HG03558 (cell line): ENCODE measurements at regions not wholly inside any gene's neighbourhood (a gene's known extent, or its start where the extent isn't known, plus 50 kb on each side); places are given as distances from the start of the nearest gene placed in this dataset.

ENCODE experiments used
- ATAC-seq: cut with Tn5 transposase; IDR thresholded peaks from one replicate; pipeline ENCODE4 v1.9.1; 2021; ENCODE audit warnings: moderate number of reproducible peaks; ENCODE audit not compliant: unreplicated experiment; ENCODE audit errors: extremely low read depth

DNA sequence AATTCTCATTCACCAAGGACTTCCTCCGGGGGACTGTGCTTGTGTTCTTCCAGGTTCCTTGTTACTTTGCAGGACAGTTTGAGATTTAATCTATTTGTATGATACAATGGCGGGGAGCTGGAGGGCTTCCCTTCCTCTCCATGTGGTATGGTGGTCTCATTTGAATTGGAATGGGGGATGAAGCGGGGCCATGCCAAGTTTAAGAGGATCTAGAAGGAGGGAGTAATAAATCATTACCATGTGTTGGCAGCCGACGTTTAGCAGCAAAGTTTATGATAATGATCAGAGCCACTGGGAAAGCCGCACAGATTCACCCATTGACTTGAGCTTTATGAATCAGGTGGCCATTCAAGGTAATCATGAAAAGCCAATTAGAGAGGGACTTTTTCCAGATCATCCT lies 355.1 kb upstream of the MGMT start:
- no peak for ATAC-seq

DNA sequence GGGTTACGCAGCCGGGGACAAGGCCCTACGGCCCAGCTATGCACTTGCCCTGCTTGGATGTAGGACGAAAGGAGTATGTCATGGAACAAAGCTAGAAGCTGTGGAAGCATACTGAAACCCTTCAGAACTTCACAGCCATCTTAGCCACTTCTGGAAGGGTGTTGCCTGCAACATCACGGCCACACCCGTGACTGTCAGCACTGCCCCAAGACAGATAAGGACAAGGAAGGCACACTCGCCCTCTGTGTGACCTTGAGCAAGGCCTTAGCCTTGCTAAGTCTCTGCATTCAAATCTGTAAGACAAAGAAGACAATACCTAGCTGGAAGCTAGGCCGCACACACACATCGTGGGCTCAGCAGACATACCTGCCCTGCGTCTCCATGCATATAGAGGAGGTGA lies 352.5 kb upstream of the MGMT start:
- ATAC-seq: no peak

DNA sequence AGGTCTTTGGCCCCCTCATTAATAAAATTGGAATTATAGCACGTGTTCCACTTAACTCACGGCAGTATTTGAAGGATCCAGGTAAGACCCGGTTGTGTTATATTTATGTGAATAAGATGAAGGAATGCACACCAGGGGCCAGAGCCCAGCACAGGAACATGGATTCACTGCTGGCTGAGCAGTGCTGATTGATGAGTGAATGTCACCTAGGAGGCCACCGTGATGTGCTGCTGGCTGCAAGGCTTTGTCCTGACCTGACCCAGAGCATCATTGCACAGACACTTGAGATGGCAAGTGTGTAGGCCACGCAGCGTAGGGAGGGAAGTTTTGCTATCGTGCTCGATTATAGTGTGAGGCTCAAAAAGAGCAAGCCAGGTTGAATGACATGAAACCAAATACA lies 350.7 kb upstream of the MGMT start:
- no peak for ATAC-seq

DNA sequence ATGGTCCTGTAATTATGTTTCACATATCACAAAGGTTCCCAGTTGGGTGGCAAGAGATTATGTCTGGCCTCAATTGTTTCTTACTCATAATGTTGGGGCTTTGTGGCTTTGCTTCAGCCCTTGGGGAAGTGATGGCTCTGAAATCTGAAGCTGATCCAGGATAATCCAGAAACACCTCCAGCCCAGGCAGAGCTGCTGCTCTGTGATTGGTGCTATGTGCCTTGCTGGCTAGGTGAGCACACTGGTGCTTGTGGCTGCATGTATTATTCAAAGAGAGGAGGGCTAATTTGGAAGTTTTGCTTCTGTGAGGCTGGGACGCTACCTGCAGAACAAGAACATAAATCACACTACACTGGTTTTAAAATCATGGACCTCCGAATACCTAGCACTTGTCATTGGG lies 346.6 kb upstream of the MGMT start:
- no peak for ATAC-seq

DNA sequence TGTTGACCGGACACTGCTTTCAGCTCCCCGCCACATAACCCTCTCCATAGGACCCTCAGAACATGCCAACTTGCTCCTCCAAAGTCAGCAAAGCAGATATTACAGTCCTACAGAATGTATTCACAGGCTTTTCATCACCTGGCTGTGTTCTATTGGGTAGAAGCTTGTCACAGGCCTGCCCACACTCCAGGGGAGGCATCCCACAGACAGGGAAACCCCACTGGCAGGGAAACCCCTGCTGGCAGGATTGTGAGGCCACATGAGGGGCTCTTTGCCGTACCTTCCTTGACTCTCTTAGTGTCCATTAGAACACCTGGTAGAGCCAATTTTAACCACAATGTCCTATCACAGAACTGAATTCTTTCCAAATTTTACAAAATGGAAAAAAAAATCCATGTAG lies 344.2 kb upstream of the MGMT start:
- ATAC-seq: no peak

DNA sequence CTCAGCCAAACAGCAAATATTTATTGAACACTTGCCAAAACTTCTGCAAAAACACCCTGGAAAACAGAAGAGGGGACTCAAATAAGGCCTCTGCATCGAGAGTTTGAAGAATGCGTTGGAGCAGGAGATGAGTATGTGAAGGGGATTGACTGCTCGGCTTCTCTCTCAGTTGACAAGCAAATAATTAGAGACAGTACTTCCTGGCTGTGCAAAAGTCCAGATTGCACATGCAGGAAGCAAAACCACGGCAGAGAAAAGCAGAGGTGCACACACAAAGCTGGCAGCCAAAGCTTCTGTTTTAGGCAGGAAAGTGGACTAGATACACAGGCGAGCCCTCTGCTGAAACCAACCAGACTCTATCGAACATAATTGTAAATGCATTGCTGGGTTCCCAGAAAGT lies 343.6 kb upstream of the MGMT start:
- ATAC-seq: no peak

DNA sequence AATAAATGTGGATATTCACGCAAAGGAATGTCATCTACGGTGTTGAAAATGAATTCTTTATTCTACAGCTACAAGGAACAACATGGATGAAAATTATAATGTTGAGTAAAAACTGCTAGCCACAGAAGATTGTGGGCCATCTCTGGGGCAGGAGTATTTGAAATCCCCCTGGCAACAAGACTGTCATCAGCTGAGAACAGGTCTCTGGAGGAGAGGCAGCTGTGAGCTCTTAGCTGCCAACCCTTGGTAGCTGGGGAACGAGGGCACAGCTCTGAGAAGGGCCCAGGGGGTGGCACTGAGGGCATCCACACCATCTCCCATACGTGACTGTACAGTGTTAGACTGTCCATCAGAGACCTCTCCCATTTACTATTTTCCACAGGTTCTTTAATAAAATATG lies 340.1 kb upstream of the MGMT start:
- ATAC-seq: no peak

DNA sequence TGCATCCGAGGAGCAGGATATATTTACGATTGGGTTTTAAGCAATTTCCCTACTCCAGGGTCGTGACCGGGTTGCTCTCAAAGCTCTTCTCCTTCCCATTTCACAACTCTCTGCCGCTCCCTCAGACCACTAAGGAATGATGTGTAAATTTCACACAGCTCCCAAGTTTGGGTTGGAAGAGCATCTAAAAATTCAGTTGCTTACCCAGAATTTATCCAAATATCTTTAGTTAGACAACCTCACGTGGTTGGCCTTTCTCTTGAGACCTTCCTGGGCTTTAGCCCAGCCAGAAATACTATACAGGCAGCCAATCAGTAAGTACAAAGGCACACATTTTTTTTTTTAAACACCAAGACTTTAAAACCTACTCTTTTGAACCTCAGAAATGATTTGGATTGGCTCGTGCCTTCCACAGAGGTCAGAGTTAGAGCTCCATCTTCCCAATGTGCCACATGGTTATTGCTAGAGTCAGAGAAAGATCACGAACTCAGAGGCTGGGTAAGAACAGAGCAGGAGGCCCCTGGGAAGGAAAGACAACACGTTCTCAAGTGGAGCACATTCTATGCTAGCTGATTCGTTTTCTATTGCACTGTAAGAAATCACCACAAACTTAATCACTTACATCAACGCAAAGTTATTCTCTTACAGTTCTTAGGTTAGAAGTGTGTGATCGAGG lies 335.4 kb upstream of the MGMT start:
- ATAC-seq: no peak

DNA sequence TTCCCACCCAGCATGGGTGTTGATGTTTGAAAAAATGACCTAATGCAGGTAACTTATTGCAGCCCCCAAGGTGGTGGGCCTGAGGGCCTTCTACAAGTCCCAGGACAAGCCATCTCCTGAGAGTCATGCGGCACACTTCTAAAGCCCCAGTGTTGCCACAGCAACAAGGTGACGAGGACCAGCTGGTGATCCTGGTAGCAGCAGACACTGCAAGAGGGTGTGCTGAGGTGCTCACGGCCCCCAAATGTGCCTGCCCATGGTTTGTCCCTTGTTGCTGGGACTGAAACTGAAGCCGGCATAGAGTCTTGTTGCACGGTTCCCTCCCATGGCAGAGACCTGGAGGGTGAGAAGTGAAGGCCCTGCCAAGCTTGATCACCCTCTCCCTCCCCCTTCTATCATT lies 333.2 kb upstream of the MGMT start:
- ATAC-seq: no peak

DNA sequence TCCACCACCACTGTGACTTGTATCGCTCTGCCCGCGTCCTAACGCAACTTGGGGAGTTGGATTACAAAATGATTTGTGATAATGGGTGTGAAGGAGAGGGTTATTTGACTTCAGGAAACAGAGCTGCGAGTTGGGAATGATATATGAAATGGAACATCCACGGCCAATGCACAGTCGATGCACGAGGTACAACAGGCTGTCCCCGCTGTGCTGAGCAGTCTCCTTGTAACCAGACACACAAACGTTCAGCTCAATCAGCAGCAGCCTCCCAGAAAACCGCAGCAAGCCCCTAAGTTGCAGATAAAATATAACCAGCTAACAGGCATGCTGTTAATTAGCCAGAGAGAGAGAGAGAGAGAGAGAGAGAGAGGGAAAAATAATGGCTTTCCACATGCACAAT lies 332.7 kb upstream of the MGMT start:
- ATAC-seq: no peak

DNA sequence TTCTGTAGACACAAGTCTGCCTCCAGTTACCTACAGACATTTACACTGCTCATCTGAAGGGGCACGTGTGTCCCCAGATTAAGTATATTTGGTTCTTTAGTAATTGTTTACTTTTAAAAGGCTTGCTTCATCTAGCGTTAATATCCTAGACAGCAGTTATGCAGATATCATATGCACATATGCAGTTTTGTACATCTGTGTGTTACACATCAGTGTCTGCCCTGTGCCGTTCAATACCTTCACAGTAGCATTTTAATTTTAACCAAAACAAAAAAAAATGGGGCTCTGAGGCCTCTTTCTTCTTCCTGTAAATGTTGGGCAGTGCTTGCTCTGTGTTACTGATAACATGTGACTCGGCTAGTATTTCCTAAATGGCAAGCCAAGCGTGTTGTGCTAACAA lies 331.4 kb upstream of the MGMT start:
- ATAC-seq: no peak

DNA sequence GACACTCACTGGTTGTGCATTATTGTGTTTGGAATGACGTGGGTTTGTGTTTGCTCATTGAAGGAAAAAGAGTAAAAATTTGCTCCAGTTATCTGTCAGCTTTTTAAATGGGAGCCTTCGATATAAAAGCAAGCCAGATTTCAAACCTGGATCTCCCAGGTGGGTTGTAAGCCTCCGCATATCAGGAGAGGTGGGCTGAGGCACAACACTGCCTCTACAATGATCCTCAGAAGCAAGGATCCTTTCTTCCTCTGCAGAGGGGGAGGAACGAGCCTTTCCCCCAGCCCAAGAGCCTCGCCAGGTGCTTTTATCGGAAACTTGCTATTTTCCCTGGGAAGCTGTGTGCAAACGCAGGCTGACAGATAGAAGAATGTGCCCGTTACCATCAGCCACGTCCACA lies 331.0 kb upstream of the MGMT start:
- ATAC-seq: no peak

DNA sequence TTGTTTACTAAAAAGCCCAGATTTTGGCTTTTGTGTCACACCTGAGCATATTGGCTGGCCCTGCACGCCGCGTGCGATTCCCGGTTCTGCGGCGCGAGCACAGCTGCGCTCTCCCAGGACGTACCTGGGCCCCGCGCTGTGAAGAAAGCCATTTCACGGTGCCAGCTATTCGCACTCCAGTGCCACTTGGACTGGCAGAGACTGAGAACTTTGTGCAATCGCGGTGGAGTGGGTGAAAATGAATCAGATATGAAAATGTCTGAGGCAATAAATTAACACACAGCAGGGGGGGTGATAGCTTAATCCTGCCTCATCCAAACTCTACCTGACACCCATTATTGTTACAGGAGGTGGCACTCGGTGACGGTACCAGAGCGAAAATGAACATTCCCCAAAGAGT lies 330.1 kb upstream of the MGMT start:
- ATAC-seq: no peak

DNA sequence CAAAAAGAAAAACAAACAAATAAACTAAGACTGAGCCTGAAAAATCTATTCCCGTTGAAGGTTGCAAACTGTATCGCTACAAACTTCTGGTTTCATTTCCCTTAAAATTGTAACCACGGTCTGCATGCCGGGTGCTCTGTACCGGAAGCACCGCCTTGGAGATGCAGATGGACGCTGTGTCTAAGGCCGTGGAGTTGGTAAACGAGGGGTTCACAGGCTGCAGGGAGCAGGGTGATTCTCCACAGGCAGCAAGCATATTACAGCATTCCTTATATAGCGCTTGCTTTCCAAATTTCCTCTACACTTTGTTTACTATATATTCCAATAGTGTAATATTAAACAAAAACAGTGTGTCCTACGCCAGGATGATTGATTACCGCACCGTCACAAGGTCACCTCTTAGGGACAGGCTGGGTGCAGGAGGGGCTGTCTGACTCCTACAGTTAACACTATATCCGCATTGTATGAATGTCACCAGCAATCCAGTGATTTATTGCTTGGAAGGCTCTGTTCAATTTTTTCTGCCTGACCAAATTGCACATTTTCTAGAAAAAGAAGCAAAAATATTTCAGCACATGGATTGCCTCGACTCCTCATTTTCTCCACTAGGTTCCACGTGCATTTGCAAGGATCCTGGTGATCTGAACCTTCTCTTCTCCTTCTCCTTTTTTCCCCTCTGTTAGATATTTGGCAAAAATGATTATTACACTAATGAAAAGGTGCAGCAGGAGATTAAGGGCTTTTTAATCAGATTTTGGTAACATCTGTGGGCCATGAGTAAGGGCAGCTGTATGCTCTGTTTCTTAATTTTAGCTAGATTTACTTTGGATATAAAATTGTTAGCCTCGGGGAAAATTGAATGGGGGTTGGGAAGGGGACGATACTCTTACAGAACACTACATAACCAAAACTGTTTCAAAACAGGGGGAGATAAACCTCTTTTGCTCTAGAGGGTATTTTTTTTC lies 325.8 kb upstream of the MGMT start:
- no peak for ATAC-seq

DNA sequence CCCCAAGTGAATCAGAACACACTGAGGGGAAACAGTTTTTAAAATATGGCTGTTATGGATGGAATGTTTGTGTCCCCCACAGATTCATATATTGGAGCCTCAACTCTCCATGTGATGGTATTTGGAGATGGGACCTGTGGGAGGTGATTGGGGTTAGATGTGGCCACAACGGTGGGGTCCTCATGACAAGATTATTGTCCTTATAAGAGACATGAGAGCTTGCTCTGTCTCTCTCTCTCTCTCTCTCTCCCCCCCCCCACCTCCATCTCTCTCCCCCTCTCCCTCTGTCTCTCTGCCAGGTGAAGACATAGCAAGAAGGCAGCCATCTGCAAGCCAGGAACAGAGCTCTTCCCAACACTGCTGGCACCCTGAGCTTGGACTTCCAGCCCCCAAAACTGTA lies 315.8 kb upstream of the MGMT start:
- ATAC-seq: no peak

DNA sequence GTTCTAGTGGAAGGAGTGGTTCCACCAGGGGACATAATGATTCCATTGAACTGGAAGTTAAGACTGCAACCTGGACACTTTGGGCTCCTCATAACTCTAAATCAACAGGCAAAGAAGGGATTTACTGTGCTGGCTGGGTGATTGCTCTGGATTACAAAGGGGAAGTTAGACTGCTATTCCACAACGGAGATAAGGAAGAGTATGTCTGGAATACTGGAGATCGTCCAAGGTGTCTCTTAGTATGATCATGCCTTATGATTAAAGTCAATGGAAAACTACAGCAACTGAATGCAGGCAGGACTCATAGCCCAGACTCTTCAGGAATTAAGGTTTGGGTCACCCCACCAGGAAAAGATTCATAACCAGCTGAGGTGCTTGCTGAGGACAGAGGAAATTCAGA lies 310.6 kb upstream of the MGMT start:
- no peak for ATAC-seq

DNA sequence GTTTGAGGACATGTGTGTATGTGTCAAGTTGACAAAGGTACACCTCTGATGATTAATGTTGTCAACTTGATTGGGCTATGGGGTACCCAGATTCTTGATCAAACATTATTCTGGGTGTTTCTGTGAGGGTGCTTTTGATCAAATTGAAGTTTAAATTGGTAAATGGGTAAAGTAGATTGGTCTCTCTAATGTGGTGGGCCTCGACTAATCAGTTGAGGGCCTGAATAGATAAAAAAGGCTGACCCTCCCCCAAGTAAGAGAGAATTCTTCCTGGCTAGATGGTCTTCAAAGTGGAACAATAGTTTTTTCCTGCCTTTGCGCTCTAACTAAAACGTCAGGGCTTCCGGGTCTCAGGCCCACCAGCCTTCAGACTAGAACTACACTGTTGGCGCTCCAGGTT lies 309.9 kb upstream of the MGMT start:
- ATAC-seq: no peak

DNA sequence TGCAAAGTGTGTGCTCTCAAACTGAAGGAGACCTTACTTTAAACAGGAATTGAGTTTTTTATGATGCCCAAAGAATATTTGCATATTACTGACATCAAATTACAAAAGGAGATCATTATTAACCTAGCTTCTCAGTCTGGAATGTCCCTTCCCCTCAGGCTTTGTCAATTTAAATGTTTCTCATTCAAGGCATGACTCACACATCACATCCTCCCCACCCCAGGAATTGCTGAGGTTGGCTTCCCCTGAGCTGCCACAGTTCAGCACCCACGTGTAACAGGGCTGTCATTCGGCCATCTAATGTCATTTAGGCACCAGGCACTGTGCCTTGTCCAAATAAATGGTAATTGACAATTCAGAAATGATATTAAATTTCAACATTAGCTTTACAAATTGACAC lies 305.9 kb upstream of the MGMT start:
- ATAC-seq: no peak

DNA sequence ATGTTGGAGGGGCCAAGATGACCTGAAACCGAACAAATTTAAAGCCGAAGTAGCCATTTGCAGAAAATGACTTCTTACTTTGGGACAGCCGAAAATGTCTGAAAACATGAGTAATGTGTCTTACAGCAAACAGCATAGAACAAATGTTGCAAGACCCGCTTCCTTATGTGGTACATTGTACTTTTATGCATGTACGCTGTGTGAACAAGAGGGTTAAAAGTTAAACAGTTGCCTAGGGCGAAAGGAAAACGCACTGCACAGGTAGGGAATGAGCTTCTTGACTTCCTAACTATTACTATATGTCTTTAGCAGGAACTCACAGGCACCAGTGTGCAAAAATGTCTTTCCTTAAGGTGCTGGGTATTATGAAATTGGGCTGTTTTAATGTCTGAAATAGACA lies 303.5 kb upstream of the MGMT start:
- ATAC-seq: no peak

DNA sequence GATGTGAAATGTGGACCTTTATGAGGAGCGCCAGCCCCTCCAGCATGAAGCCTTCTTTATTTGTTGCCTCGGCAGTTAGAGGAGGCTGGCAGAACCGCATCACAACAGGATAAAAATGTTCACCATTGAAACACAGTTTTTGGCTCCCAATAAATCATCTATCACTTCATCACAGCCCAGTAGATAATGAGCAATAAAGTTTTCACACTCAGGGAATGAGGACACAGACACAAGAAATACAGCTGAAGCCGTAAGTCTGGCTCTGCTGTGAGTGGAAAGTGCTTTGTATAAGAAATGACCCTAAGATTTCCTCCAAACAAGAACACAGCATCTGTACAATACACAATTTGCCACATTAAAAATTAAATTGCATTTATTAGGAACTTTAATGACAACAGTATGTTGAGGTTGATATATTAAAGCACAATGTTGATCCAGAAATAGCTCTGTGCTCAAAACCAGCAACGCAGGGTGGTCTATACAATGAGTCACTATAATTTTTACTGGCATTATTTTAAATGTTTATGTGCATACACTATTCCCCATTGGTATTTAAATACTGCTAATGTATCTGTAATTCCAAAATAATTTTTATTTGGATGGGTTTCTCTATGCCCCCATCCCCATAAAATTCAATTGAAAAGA lies 301.8 kb upstream of the MGMT start:
- ATAC-seq: no peak

DNA sequence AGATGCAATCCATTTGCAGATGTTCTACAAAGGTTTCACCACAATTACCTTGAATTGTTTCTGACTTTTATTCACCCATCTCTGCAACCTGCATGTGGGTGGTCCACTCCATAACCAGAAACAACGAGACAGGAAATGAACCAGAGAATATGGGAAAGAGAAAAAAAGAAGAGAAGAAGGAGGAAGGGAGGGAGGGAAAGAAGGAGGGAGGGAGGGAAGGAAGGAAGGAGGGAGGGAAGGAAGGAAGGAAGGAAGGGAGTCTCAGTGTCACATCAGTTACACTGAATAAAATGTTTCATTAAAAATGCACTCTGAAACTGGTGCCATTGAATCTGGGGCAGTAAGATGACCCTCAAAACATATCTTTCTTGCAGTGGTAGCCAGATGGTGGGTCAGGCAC lies 301.3 kb upstream of the MGMT start:
- no peak for ATAC-seq
